GM18870 (cell line): ENCODE measurements at regions not wholly inside any gene's neighbourhood (a gene's known extent, or its start where the extent isn't known, plus 50 kb on each side); places are given as distances from the start of the nearest gene placed in this dataset.

Source experiments
- ATAC-seq: cut with Tn5 transposase; IDR thresholded peaks from one replicate; pipeline ENCODE4 v1.9.1; 2021; ENCODE audit warnings: moderate library complexity; ENCODE audit not compliant: unreplicated experiment

DNA sequence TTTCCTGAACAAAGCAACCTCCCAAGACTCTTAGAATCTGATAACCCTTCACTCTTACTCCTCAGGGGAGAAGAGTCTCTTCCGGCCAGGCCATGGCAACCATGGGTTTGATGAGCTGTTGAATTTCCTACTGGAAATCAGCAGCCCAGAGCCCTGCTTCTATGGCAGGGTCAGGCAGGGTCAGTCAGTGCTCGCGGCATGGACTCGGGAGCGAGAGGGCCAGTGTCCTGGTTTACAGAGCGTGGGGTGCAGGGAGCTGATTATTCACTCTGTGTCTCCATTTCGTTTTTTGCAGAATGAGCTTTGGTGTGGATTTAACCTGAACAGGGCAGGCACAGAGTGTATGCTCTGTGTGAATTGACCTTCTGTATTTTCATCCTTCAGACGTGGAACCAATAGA is 340.6 kb upstream of the SFSWAP start:
- ATAC-seq = no peak

DNA sequence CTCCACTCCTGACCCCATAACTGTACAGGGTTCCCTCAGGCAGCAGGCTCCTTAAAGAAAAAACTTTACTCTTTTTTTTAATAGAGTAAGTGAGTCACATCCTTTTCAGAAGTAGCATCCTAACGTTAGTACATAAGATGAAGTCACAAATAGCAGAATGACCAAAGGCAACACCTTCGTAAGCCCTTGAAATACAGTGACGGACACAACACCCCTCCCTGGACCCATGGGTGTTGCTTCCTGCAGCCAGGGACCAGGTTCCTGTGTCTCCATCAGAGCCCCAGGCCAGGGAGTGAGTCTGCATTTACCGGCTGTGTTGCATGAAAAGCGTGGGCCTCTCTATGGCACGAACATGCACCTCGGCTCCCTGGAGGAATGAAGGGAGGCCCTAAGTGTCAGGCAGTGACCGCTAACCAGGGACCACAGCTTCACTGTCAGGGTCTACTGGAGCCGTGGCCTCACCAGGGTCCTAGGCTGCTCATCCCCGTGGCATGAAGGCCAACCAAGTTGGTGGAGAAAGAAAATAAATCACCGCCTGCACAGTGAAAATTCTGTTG is 340.0 kb upstream of the SFSWAP start:
- no peak for ATAC-seq

DNA sequence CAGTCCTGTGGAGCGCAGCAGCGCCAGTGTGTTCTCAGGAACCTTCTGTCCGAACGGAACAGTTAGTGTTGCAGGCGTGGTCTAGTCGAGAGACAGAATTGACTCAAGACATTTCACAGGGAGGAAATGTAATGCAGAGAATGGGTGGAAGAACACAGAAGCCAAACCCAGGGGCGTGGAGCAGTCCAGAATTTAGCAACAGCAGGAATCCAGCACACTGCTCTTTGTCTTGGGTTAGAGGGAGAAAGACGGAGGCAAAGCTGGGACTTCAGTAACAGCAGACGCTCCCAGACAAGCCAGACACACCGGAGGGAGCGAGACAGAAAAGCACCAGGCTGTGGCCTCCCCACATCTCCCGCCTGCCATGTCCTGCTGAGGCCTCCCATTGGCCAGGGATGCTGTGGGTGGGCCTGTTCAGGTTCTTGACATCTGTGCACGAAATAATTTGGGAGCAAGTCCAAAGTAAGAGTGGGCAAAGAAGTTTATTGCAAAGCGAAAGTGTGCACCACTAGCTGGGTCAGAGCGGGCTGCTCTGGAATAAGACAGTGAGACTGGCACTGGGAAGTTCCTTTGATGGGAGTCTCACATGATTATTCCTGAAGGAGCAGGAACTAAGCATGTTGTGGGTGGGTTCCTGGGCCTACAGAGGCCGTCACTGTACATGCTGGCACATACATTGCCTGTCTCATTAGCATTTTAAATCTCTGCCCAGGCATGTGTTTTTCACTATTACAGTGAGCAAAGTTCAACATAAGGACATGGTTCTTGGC is 339.3 kb upstream of the SFSWAP start:
- no peak for ATAC-seq

DNA sequence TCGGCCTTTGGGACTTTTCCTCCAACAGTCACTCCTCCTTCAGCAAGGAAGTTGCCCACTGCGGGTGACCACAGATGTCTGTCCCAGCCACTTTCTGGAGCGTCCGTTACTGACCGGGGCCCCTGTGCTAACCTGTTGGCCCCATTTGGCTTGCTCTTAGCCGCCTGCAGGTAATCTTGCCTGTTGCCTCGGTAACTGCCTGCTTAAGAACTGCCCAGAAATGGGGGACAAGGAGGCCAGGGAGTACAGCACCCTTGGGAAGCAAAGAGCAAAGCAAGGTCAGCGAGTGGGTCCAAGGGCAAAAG is 338.8 kb upstream of the SFSWAP start:
- ATAC-seq = no peak

DNA sequence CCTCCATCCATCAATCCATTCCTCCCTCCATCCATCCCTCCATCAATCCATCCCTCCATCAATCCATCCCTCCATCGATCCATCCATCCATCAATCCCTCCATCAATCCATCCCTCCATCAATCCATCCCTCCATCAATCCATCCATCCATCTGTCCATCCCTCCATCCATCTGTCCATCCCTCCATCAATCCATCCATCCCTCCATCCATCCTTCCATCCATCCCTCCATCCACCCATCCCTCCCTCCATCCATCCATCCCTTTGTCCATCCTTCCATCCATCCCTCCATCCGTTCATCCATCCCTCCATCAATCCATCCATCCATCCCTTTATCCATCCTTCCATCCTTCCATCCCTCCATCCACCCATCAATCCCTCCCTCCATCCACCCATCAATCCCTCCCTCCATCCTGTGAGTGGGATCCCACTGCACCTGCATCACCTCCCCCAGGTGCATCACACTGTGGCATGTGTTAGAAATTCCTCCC is 338.1 kb upstream of the SFSWAP start:
- no peak for ATAC-seq

DNA sequence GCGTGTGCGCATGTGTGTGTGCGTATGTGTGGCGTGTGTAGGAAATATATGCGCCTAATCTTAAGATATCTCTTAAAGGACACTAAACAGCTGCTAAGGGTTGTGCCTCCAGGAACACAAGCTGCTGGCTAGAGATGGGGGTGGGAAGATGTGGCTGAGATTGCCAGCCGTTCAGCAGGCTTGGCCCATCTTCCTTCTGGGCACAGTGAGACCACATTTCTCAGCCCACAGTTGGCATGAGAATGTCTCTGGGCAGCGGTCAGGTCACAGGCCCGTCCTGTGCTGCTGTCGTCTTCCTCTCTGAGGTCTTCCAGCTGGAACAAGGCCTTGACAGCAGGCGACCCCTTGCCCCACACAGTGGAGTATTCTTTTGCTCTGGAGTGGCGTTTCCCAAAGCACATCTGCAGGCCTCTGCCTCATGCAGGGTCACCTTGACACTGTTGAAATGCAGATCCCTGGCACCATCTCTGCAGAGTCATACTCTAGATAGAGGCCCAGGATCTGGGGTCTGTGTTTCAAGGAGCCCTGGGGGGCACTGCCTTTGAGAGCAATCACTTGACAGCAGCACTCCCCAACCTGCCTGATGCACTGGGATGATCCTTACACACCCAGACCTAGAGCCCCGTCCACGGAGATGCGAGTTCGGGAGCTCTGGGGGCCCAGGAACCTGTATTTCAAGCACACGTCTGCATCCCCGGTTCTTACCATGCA is 335.5 kb upstream of the SFSWAP start:
- no peak for ATAC-seq

DNA sequence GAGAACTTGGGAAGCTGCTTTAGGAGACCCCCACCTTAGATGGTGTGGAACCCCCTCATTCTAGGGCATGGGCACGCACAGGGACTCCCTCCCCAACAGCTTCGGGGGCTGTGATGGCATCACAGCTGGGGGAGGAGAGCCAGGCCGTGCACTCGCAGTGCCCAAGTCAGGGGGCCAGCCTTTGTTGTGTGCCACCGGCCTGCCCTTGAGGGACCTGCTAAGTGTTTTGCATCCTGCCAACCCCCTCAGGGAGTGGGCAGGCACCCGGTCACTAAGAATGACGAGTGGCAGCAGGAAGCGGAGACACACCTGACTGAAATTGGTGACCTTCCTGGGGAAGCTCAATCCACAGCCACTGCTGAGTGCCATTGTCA is 334.9 kb upstream of the SFSWAP start:
- no peak for ATAC-seq

DNA sequence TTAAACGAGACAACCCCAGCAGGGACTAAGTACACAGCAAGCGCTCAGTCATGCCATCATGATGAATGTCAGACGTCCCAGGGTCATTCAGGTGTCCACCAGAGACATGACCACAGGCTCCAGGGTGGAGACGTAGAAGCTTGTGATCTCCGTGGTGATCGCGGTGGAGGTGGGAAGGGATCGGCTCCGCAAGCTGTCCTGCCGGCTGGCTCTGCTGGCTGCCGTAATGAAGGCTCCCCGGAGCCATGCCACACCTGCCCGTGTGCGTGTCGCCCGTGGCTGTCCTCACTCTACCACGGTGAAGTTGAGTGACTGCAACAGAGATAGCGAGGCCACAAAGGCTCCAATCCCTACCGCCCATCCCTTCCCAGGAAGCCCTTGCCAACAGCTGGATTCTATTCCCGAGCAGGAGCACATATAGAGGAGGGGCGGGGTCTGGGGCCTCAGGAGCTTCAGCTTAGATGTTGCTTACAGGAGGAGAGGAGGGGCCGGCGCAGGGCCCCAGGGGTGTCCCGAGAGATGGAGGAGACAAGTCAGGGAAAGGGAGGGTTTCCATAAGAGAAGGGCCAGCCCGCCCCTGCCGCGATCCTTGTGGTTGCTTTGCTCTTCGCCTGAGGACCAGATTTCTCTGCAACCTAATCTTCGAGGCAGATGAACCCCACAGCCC is 332.6 kb upstream of the SFSWAP start:
- ATAC-seq = no peak

DNA sequence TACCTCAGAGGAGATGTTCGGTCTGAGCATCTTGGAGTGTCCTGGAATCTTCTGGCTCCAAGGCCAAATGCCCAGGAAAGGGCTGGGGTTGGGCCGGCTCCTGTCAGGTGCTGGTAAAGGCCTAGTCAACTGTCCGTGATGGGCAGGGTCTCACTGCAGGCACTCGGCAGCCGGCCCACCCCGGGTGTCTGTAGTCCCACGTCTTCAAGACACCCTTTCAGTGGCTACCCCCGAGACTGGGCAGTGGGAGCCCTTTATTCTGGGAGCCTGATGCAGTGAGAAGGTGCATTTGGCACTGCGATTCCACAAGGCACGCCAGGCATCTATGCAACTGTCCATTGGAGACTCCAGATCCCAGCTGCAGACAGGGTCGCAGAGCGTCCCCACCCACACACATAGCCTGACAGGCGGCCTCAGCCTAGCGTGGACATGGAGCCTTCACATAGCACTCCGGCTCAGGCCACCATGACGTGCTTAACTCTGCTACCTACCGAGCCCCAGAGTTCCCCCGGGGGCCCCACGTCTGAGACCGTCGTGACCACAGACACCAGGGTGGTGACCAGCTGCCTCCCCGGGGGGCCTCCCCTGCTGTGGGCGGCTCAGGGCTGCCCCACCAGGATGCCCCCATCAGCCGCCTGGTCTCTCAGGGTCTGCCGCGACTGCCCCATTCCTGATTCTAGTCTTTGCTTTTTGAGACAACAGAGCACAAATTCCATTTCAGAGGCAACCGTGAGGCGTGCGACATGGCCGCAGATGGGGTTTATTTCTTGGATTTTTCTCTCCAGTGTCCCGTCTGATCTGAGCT is 331.8 kb upstream of the SFSWAP start:
- no peak for ATAC-seq

DNA sequence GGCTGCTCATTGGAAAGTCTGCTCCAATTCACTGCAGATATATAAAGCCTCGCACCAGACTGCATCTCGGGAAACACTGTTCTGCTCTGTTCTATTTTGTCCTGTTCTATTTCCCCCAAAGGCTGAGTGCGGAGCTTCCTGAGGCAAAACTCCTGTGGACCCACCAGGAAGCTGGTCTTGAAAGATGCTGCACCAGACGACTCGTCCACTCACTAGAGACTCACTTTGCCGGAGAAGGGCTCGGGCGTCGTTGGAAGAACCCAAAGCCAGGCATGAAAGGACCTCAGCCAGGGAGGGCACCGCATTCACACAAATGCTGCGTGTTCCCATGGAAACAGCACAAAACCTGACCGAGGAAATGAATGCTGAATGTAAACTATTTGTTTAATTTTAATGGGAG is 331.2 kb upstream of the SFSWAP start:
- ATAC-seq = no peak

DNA sequence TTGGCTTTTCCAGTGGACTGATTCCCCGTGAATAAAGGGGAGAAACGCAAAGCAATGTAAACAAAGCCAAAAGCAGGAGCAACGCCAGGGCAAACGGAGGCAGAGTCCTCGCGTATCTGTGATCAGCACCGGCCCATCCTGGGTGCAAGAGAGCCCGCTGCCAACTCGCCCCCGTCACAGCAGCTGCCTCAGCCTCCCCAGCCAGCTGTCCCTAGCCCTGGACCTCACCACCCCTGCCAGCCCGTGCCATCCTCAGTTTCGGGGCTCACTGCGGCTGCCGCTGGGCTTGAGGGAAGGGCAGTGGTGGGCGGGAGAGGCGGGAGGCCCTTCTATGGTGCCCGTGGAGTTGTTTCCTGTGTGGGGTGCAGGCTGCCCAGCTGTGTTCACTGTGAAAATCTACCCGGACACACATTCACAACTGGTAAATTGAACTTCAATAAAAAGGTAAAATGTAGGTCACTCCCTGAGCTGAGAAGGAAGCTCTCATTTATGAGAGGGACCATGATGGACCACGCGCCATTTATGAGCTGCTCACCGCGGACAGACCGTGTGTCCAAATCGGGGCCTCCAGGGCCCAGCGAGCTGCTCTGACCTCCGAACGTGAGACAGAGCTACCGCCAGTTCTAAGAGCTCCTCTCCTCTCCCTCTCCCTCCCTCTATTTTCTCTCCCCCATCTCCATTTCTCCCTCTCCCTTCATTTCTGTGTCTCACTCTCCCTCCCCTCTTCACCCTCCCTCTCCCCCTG is 330.5 kb upstream of the SFSWAP start:
- ATAC-seq = no peak

DNA sequence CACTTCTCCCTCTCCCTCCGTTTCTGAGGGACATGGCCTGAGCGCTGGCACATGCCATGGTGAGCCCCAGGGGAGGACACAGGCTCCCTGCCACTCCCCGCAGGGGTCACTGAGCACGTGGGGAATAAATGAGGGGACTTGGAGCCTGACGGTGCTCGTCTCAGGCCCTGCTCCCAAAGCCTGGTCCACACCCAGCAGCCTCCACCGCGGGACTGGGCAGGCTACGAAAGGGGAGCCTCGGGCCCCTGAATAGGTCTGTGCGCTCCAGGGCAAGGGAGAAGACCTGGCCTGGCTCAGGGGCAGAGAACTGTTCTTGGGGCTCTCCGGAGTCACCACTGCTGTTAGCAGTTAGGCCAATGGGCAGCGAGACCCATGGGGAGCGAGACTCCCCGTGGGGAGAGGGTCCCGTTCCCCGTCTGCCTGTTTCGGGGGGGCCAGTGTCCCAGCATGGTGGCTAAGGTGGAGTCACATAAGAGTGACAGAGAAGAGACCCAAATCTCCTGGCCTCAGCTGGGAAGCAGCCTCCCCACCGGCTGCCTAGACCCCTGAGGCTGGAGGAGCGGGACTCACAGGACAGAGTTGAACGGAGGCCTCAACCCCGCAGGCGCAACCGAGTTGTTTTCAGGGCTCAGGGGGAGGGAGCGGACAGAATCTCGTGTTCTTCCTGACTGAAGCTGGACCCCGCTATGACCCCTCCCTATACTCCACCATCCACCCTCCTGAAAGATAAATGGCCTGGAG is 329.8 kb upstream of the SFSWAP start:
- no peak for ATAC-seq

DNA sequence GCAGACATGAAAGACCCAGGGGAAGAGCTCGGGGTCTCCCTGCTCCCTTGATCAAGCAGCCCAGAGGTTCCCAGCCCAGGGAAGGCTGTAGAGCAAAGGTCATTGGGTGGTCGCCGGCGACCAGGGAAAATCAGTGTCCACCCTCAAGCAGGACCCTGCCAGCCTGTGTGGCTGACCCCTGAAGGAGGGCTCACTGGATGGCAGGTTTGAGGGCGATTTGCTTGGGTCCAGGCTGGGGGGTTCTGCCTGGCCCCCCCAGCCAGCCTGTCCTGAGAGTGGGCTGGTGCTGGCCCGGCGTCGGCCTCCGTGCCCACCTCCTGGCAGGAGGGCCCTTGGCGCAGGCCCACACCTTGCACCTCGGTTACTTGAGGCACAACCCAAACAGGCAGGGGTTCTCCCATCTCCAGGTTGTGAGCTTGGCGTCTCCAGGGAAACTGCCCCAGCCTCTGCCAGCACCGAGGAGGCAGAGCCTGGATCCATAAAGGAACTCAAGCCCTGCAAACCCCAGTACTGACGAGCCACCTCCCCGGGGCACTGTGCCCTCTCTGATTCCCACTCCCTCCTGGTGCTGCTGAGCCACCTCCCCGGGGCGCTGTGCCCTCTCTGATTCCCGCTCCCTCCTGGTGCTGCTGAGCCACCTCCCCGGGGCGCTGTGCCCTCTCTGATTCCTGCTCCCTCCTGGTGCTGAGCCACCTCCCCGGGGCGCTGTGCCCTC is 329.0 kb upstream of the SFSWAP start:
- ATAC-seq = no peak

DNA sequence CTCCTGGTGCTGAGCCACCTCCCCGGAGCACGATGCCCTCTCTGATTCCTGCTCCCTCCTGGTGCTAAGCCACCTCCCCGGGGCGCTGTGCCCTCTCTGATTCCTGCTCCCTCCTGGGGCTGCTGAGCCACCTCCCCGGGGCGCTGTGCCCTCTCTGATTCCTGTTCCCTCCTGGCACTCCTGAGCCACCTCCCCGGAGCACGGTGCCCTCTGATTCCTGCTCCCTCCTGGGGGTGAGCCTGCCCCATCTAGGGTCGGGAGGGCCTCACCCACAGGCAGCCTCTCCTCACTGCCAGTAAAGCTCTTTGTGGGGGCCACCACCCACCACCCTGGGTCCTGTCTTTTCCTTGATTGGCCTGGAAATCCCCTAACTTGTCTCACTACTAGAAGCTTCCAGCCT is 327.6 kb upstream of the SFSWAP start:
- no peak for ATAC-seq

DNA sequence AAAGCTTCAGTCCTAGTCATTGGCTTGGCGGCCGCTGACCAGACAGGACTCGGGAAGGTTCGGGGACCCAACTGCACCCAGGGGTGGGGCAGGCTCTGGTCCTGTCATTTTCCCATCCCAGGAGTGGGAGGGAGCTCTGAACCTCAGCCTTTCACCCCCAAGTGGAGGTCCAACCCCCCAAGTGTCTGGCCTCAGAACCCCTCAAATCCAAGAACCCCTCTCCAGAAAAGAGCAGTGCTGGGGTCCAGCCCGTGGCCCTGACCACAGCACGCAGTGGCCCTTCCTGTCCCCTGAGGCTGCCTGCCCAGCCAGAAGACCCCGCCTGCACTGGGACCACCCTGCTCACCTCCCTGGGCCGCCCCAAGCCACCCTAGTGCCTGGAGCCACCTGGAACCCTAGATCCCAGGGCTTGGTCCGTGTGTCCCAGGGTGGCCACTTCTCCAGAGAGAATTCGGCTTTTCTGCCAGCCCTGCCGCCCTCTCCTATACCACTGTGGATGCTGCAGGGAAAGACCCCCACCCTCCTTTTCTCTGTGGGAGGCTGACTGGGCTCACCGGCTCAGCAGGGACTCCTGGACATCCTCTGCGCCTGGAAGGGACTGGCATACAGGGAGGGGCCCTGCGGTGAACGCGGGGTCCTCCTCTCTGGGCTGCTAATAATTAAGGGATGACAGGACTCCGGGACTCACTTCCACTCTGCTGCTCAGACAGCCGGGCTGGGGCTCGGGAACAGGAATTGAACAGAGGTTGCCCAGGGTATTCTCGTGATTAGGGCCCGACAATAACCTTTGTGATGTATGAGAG is 326.9 kb upstream of the SFSWAP start:
- ATAC-seq = no peak

DNA sequence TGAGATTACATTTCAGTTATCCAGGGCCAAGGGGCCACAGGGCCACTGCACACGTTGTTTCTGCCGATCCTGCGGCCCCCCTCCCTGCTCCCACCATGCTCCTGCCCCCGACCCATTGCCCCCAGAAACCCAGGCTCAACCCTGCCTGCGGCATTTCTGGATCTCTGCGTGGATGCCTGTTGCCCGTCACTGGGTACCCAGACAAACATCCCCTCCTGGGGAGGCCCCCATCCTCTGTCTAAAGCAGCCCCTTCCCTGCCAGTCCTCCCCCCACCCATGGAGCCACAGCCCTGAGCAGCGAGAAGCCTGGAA is 326.4 kb upstream of the SFSWAP start:
- no peak for ATAC-seq

DNA sequence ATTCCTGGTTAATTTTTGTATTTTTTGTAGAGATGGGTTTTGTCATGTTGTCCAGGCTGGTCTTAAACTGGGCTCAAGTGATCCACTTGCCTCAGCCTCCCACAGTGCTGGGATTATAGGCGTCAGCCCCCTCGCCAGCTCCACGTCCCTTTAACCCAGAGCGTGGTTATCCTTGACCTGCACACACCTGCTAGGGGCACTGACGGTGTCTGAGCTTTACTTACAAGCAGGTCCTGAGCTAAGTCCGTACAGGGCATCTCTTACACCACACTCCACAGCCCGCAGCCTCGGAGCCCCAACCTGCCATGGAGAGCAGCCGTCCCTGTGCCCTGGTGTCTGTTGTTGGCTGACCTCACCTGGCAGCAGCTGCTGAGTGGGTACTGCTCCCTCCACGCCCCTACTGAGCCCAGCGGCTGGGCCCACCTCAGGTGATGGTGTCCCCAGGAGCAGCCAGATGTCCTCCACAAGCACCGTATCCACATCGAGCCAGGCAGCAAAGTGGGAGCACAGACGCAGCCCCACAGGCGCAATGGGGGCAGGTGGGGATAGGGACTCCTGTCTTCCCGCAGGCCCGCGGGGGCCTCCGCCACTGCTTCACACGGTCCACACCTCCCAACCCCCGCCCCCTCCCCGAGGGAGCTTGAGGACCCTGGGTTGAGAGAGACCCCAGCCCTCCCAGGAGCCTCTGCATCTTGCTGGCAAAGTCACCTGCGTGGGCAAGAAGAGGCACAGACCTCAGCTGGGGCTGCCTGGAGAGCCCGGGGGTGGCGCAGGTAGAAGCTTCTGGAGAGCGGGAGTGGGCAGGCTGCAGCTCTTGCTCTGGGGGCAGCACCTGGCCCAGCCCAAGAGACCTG is 325.4 kb upstream of the SFSWAP start:
- ATAC-seq = no peak

DNA sequence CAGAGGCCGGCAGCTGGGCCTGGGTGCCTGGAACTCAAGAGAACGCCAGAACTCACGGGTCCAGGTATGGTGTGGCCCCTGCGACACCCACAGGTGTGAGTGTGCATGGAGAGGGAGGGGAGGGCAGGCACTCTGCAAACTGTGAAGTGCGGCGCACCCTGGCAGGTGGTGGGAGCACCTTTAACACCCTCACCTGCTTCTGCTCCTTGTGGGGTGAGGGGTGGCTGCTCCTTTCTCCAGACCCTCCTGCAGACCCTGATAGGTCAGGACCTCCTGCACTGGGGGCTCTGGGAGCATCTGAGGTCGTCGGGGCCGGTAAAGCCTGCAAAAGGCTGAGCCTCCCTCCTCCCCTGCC is 324.7 kb upstream of the SFSWAP start:
- ATAC-seq = no peak
